Stimulated activated CD4-positive, alpha-beta T cell treated with anti-CD3 and anti-CD28 coated beads, Interleukin-1b, Interleukin-23, amount 100 ng/mL, for 48 hours (primary cell): ENCODE measurements at regions not wholly inside any gene's neighbourhood (a gene's known extent, or its start where the extent isn't known, plus 50 kb on each side); places are given as distances from the start of the nearest gene placed in this dataset.
"Not testable (repeated sequence)": the region's sequence is repeated elsewhere in the genome, so short reads cannot be mapped to it uniquely, and the experiment has no call there.

ENCODE experiments used
- DNase-seq: peaks from one replicate; pipeline ENCODE4 v3.0.0-alpha.2; 2020

GRCh38 chr1:10867914-10868598 is 71.6 kb upstream of the CASZ1 start:
- no peak for DNase-seq

DNA sequence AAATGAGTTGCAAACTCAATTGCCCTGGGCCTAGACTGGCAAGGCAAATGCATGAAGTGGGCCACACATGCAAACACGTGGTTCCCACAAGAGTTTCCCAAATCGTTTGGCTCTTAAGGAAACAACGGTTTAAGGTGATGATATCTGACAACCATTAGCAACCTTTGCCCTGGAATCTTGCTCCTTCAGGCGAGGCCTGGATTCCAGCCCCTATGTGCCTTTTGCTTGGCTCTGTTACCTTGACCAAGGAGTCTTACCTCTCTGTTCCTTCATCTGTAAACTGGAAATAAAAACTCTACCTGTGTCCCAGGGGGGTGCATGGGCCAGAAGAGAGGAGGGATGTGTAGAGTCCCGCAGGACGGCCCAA is 72.1 kb upstream of the CASZ1 start:
- DNase-seq = no peak

DNA sequence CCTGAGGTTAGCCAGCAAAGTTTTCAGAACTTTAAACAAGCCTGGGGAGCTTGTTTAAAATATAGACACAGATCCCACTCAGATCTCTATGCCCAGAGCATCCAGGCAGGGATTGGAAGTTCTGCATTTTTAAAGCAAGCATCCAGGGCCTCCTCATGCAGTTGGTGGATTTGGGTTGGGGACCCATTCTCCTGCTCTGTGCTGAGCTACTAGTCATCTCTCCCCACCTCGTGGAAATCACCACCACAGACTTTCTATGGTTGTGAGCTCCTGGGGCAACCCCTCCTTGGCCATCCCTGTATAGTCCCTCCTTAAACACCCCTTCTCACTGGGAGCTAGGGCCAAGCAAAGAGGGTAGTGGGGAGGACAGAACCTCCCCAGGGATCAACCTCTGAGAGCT is 73.5 kb upstream of the CASZ1 start:
- no peak for DNase-seq

DNA sequence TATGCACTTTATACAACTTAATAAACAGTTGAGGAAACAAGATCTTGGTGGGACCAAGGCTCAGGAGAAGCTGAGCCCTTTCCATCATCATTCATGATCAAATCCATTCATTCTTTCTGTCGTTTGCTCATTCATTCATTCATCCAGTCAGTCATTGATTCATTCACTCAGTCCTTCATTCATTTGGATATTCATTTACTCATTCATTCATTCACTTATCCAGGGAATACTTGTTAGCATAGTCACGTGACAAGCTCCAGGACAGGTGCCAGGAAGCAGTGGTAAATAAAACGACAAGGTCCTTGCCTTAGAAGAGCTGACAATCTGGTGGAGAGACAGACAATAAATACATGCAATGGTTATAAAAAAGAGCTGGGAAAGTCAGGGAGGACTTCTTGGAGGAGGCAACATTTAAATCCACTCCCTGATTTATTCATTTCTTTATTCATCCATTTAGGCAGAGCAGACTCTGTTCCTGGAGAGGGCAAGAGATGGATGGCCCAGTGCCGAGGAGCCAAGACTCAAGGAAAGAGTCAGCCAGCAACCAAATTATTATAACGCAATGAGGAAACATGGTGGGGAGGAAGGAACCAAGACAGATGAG is 74.1 kb upstream of the CASZ1 start:
- DNase-seq = no peak

DNA sequence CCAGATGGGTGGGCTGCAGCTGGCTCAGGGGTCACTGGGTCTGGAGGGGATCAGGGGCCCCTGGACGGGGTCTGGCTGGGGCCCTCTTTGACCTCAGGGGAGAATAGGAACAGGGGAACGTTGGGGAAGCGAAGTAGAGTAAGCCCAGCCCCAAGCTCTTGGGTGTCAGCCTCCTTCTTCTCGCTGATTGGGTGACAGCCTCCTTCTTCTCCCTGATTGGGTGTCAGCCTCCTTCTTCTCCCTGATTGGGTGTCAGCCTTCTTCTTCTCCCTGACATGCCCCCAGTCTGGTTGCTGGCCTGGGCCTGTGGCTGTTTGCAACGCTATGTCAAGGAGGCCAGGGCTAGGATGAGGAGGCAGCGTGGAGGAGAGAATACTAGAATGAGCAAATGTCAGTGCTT is 76.7 kb upstream of the CASZ1 start:
- no peak for DNase-seq

GRCh38 chr1:10874351-10874750 is 77.9 kb upstream of the CASZ1 start:
- DNase-seq = no peak

- no peak for DNase-seq
Observed at GRCh38 chr1:10877894-10878293, 81.4 kb upstream of the CASZ1 start.

GRCh38 chr1:10878469-10878868 is 82.0 kb upstream of the CASZ1 start:
- DNase-seq = no peak

GRCh38 chr1:10880063-10880462 is 83.6 kb upstream of the CASZ1 start:
- no peak for DNase-seq

DNA sequence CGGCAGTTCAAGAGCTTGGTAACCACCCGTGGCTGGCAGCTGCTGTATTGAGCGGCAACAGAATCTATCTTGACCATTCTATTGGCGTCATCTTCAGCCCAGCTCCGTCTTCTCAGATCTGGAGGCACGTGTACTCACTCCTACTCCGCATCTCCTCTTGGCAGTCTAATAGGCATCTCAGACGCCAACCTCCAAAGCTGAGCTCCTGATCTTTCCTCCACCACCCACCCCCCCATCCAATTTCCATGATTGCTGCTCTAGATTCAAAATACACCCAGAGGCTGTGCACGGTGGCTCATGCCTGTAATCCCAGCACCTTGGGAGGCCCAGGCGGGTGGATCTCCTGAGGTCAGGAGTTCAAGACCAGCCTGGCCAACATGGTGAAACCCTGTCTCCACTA is 84.6 kb upstream of the CASZ1 start:
- DNase-seq = no peak

GRCh38 chr1:10882069-10882468 is 85.6 kb upstream of the CASZ1 start:
- DNase-seq = no peak

DNA sequence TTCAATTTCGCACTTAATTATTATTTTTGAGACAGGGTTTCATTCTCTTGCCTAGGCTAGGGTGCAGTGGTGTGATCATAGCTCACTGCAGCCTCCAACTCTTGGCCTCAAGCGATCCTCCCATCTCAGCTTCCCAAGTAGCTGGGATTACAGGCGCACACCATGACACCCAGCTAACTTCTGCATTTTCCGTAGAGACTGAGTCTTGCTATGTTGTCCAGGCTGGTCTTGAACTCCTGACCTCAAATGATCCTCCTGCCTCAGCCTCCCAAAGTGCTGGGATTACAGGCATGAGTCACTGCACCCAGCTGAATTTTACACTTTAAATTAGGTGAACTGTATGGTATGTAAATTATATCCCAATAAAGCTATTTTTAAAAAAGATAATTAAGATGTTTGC is 90.6 kb upstream of the CASZ1 start:
- DNase-seq = not testable (repeated sequence)

DNA sequence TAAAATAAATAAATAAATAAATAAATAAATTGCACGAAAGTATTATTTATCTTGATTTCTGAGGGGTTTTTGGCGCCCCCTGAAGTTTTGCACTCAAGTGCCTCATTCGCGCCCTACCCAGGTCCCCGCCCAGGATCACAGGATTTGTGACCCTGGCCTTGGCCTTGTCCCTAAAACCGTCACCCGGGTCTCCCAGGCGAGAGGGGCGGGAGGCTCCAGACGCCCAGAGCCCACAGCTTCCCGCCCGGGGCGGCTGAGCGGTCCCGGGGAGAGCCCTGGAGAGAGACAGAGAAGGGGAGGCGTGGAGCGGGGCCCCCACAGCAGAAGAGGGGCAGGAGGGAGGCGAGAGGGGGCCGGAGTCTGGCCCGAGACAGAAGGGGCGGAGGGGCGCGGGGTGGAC is 91.8 kb upstream of the CASZ1 start:
- DNase-seq = no peak

DNA sequence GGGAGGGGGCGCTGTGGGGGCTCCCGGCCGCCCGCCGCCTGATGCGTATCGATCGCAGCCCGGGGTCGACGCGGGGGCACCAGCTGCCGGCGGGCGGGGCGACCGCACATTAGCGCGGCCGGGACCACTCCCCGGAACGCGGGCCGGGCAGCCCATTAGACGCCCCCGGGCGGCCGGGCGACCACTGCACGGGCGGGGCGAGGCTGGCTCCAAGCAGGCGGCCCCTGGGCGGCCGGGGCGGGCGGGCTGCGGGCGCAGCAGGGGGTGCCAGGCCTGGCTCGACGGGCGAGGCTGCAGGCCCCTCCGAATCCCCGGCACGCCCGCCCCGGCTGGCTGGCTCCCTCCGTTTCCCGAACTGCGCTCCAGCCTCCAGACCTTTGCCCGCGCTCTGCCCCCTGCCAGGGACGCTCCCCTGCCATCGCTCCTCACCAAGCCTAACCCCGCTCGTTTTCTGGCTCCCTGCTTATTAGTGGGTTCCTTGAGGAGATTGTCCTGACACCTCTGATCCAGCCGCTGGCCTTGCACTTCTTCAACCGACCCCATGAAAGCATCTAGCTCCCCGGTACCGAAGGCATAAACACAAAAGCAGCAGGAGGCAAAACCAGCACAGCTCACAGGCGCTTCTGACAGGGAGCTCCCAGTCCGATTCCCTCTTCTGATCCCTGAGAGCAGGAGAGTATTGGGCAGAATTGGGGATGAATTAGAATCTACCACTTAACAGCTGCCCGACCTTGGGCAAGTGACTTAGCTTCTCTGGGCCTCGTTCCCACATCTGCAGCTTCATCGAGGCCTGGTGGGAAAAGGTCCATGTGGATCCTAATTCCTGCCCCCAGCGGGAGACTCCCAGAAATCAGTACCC is 92.6 kb upstream of the CASZ1 start:
- DNase-seq = no peak

DNA sequence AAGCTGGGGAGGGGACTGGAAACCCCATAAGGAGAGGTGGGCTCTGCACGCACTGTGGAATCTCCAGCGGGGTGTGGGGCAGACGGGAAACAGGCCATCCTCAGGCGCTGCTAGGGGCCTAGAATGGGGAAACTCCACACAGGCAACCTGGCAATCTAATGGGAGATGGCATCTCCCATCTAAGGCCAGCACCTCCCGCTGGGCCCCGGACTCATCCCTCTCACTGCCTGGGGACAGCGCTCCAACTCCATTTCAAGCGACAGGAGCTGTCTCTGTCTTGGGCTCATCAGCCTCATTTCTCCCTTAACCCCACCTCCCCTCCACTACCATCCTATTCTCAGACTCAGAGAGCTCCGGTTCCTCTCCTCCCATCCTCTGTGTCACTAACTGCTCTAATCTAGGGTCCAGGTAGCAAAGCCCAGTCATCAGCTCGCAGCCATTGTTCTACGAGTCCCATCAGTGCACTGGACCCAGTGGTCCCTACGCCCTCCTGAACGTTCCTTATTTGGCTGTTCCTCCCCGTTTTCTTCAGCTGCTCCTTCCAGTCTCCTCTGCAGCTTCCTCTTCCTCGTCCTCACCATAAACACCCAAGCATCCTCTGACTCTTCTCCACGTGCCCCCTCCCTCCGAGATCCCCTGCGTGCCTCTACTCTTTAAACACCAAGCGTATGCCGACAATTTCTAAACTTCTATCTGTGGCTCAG is 93.4 kb upstream of the CASZ1 start:
- no peak for DNase-seq

DNA sequence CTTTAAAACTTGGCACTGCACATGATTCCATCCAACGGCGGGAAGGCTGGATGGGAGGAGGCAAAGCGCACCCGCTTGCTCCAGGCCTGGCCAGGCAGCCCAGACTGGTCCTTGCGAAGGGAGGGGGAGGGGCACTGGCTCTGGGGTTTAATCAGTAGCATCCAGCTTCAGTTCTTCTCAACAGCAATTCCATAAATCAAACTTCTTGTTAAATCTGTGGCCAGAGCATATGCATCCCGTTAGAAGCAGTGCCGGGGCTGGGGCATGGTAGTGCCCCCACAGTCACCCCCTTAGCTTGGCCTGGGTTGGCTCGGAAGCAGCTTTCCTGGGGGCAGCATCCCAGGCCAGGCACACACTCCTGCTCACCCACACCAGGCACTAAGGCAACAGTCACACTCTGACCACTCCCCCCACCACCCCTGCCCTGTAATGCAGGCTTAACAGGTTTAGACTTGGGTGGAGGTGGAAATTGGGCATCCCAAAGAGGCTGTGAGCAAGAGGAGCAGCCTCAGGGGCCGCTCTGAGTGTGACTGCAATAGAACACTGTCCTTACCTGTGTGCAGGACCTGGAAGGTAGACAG is 94.1 kb upstream of the CASZ1 start:
- DNase-seq = no peak

- DNase-seq = no peak
Observed at GRCh38 chr1:10891091-10891490, 94.6 kb upstream of the CASZ1 start.

DNA sequence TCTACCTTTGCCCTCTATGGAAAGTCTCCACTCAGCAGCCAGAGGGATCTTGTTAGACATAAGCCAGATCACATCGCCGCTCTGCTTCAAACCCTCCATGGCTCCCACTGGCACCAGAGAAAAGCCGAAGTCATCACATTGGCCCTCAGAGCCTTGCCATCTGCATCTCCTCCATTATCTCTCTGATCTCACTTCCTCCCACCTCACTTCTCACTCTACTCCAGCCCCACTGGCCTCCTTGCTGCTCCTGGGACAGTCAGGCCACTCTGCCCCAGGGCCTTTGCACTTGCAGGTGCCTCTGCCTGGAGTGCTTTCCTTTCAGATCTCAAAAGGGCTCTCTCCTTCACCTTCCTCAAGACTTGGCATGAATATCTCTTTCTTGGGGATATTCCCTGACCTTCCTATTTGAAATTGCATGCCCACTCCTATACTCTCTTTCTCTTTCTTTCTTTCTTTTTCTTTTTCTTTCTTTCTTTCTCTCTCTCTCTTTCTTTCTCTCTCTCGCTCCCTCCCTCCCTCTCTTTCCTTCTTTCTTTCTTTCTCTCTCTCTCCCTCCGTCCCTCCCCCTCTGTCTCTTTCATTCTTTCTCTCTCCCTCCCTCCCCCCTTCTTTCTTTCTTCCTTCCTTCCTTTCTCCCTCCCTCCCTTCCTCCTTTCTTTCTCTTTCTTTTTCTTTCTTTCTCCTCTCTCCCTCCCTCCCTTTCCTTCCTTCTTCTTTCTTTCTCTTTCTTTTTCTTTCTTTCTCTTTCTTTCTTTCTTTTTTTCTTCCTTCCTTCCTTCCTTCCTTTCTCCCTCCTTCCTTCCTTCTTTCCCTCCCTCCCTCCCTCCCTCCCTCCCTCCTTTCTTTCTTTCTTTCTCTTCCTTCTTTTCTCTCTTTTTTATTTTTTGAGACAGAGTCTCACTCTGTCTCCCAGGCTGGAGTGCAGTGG is 96.0 kb upstream of the CASZ1 start:
- no peak for DNase-seq

GRCh38 chr1:10895621-10896020 is 99.2 kb upstream of the CASZ1 start:
- no peak for DNase-seq

- no peak for DNase-seq
Observed at GRCh38 chr1:10896673-10897072, 100.2 kb upstream of the CASZ1 start.

- DNase-seq = no peak
Observed at GRCh38 chr1:10897321-10897980, 101.0 kb upstream of the CASZ1 start.
